T follicular helper cell (primary cell): ENCODE measurements at regions not wholly inside any gene's neighbourhood (a gene's known extent, or its start where the extent isn't known, plus 50 kb on each side); places are given as distances from the start of the nearest gene placed in this dataset.
"Not testable (repeated sequence)": the region's sequence is repeated elsewhere in the genome, so short reads cannot be mapped to it uniquely, and the experiment has no call there.

Experiments used
- DNase-seq: peaks from one replicate; pipeline ENCODE4 v3.0.0-alpha.2; 2020; ENCODE audit warnings: low read depth

DNA sequence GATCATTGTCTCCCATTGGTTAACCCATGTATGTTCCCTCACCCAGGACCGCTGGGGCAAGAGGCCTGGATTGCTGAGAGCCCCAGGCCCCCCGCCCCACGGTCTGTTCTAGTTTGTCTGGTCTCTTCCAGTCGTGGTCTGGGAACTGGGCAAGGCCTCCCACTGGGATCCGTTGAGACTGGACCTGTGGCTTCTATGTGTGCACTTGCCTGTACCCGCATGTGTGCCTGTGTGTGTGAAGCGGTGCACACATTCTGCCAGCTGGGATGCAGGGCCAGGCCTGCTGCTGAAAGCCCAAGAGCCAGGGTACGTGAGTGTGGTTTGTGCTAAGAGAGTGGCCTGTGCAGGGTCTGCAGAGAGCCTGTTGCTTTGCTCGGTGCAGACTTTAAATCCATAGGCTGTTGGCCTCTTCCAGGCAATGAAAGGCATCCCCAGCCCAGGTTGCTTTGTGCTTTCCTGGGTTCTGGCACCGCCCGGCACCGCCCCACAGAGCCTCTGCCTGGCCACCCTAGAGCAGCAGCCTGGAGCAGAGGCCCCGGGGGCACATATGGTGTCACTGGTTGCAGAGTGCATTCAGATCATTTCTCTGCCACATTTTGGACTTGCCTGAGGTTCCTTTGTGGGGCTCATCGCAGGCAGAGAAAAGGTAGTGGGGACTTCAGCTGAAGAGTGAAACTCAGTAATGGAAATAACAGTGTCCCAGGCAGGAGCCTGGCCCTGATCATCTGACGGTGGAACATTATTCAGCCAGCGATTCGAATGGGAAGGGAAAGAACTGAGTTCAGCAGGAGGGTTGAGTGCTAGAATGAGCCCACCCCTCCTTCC lies 215.5 kb downstream of the GLRX3 start:
- DNase-seq, result no peak

DNA sequence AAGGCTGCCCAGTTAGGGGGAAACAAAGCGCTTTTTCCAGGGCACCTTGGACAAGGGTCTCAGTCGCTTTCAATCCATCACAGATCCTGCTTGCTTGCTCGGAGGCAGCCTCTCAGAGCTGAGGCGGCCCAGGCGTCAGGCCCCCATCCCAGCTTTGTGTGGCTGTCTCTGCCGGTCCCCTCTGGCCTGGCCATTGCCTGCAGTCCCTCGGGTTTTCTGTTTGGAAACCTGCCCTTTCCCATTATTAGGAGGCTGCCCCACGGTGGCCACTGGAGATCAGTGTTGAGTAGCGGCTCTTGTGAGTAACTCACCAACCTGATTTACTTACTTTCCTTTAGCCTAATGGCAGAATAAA lies 216.1 kb downstream of the GLRX3 start:
- DNase-seq, result no peak

DNA sequence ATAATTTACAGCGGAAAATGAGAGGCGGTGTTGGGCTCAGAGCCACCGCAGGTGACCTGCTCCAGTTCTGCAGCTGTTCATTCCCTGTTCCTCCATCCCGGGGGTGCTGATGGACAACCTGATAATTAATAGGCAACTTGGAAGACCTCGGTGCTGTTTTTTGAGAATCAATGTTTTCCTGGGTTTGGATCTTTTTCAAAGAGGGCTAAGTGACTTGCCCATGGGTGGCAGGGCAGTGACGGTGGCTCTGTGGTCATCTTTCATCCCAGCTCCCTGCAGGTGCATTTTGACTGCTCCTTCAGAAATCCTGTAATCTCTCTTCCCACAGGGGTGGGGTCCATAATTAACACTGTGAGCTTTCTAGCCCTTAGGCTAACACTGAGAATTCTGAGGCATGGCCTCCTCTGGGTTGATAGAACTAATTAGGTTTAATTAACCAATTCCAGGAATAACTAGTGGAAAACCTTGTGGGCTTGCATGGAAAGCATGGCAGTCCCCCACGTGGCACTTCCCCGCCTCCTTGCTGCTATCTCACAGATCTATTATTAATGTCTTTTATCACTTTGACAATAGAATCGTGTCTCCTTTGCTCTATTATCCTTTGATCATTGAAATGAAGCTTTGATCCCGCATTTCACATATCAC lies 217.9 kb downstream of the GLRX3 start:
- no peak for DNase-seq

DNA sequence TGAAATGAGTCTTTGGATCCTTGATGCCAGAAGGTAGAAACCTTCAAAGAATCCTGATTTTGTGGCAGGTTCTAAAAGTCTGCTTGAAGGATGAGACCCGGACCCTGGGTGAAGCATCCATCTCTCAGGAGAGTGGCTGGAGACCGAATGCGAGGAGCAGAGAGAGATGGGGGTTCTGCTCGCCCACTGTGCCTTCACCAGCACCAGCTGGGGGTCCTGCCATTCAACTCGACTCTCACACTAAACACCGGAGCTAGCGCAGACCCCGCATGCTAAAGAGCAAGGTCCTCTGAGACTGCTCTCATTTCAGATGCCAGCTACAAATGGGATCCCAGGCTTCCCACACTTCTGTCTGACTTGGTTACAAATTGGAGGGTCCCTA lies 218.4 kb downstream of the GLRX3 start:
- DNase-seq, result no peak

DNA sequence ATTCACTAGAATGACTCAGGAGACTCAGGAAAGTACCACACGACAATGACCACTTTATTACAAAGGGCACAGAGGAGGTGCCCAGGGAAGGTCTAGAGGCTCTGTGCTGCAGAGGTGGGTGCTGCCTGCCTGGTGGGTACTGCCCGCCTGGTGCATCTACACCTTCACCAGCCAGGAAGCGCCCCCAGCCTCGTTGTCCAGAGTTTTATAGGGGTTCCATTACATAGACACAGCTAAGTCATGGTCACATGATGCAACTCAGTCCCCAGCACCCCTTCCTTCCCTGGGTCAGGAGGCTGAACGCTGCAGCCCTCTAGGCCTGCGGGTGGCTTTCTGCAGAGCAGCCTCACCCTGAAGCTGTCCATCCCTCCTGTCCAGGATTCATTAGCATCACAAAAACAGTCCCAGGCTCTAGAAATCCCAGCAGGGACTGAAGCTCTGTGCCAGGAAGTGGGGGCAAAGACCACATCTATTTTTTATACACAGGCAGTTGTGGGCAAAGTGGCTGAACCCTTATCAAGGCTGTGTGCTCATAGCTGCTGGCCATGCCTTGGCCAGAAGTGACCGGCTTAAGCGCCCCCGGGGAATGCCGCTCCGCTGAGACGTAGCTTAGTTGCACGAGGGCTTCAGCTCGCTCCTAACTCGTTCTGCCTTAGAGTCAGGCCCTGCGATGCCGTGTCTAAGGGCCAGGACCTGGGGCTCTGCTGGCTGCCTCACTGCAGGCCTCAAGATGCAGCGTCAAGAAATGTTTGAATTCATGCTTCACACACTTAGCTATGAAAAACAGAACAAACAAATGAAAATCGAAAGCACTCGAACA lies 219.0 kb downstream of the GLRX3 start:
- DNase-seq, result no peak

DNA sequence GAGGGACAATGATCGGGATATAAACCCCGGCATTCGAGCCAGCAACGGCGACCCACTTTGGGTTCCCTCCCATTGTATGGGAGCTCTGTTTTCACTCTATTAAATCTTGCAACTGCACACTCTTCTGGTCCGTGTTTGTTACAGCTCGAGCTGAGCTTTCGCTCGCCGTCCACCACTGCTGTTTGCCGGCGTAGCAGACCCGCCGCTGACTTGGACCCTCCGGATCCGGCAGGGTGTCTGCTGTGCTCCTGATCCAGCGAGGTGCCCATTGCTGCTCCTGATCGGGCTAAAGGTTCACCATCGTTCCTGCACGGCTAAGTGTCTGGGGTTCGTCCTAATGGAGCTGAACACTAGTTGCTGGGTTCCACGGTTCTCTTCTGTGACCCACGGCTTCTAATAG lies 220.2 kb downstream of the GLRX3 start:
- not testable (repeated sequence) for DNase-seq

DNA sequence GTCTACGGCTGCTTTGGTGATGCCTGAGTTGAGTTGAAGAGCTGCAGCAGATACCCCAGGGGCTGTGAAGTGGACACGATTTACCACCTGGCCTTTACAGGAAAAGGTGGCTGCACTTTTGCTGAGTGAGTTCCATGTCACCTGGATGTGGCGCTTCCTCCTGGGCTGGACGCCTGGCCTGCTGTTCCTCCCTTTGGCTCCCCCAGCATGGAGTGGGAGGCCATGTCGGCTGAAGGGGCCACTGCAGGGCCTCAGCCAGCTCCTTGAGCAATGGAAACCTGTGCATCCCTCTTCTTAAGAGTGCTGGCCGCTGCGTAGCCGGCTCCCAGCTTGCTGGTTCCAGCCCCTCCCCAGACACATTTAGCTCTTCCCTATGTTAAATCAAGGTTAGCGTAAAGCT lies 221.0 kb downstream of the GLRX3 start:
- no peak for DNase-seq

DNA sequence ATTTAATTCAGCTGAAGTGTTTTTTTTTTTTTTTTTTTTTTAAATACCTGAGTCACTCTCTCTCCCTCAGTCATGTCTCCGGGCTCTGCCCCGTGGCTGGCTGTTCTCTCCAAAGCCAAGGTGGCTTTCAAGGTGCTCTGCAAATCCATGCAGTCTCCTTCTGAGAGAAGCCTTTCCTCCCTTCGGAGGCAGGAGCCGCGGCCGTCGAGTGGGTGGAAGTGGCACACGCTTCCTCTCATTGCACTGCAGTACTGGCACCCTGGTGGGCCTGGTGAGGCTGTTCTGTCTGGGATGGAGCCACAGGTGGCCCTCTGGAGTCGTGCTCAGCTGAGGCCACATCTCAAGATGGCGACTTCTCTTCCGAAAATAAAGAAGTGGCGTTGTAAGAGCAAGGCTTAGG lies 221.8 kb downstream of the GLRX3 start:
- no peak for DNase-seq

DNA sequence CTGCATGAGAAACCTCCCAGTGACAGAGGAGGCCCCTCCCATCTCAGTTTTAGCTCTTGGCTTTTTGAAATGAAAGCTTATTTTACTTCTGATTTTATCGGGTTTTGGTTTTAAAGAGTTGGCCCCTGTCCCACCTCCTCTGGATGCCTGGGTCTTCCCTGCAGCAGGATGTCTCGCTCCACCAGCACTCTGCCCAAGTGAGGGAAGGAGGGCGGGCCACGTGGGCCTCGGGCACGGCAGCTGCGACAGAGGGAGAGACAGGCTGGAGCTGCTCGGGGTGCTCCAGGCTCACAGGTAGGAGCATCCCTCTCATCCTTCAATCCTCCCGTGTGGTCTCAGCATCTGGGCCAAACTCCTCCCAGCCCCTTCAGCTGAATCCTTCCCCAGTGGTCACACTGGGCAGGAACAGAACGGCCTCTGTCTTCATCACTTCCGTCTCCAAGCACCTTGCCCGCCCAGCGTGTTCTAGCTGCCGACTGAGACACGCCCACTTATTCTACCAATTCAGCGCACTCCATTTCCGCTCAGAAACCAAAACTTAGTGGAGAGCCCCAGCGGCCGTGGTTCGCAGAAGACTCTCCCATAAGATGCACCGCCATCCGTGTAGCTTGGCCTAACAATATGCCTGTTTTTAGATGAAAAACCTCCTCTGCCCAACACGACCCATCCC lies 222.9 kb downstream of the GLRX3 start:
- no peak for DNase-seq

DNA sequence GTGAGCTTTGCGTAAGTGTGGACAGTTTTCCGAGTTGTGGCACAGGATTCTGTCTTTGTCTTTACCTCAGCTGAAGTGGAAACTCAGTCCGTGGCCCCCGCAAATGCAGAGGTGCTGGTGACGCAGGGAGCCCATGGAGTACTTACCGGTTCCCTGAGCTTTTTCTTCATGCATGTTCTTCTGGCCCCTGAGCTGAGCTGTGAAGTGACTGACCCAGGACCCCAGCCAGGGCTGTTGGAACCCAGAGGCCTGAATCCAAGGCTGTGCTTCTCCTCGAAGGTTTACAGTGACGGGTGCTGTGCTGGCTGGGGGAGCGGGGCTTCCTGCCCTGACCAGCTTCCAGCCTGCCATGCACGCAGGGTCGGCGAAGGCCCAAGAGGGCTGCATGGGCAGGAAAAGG lies 223.5 kb downstream of the GLRX3 start:
- no peak for DNase-seq

DNA sequence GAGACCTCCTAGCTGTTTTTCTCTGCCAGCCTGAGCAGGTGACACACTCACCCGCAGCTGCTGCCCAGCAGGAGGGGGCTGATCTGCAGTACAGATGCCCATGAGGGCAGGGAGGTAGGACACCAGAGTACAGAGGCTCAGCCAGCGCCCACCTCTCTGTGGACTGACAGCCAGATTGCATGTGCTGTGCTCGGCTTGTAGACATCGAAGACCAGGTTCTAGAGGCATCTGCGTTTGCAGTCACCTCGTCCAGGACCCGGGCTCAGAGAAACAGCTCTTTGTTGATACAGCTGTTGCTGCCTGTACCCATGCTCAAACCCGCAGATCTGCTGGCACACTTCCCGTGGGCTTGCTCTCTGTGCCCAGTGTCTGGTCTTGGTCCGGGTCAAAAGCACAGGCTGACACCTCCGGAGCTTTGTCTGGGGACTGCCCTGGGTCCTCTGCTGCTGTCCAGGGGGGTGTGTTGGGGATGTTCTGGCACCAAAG lies 224.7 kb downstream of the GLRX3 start:
- no peak for DNase-seq

DNA sequence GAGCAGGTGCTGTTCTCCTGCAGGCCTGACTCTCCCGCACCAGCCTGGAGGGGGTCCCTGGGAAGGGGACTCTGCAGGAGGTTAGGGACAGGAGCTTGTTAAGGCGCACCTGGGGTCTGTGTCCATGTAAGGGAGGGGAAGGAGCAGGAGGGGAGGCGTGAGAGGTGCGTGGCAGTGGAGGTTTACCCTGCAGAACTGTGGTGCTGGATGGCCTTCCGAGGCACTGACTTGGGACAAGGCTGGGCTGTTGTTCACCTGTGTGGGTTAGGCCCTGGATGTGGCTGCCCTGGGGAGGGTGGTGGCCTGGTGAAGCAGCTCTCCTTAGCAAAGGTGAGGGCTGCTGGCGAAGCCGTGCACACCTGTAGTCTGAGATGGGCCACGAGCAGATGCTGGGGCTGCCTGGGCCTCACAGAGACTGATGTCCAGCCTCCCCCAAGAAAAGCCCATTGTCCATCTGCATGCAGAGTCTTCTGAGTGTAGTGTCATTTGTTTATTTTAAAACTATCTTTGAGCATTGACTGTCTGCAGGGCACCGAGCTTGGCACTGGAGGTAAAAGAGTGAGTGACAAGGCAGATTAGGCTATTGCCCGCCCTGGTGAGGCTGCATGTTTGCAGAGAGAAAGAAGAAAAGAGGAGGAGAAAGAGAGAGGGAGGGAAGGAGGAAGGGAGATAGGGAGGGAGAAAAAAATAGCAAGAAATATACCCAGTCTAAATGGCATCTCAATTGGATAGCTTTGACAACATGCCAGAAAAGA lies 225.3 kb downstream of the GLRX3 start:
- DNase-seq, result no peak

DNA sequence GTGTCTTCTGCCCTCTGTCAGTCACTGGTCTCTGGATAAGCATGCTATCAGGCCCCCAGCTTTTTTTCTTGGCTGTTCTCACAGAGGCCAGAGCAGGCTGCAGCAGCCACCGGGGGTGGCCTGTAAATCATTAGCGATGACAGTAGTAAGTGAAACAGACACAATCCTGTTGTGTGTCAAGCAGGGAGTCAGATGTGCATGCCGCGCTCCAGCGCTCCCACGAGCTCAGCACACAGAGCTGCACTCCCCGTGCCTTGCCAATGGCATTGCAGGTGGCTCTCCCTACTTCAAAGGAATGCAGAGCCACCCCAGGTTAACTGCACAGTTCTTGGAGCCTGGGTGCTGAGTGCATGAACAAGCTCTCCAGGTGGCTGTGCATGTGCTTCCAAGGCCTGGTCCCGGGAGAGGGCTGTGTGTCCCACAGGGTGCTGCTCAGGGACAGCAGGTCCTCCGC lies 226.1 kb downstream of the GLRX3 start:
- DNase-seq, result no peak

DNA sequence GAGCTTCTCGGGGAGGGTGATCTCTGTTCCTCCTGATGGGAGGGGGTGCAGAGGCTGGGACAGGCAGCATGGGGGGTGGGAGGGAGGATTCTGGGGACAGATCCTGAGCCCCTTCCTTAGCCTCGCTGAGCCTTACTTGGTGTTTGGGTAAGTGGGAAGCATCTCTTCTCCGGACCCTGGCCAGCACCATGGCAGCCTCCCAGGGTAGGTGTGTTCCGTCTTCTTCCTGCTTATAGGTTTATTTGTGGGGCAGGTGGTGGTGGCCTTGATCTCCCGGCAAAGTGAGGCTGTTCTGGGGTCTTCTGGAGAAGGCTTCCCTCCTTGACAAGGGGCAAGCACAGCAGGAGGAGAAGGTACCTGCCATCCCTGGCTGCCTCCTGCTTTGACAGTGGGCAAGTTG lies 226.9 kb downstream of the GLRX3 start:
- DNase-seq, result no peak

DNA sequence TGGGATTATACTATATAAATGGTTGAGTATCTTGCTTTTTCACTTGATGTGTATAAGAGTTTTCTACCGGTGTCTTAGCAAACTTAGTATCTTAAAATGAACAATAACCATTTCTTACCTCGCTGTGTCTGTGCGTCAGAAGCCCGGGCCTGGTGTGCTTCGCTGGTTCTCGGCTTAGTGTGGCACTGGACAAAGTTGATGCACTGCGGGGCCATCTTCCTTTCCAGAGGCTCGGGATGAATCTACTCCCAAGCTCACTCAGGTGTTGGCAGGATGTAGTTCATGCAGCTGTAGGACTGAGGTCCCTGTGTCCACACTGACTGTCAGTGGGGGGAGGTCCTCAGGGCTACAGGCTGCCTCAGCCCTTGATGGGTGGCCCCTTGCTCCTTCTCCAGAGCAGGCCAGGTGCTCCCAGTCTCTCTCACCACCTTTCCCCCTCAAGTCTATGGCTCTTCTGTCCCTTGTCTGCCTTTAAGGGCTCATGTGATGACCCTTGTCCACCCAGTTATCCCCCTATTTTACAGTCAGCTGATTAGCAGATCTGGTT lies 227.8 kb downstream of the GLRX3 start:
- DNase-seq, result no peak

DNA sequence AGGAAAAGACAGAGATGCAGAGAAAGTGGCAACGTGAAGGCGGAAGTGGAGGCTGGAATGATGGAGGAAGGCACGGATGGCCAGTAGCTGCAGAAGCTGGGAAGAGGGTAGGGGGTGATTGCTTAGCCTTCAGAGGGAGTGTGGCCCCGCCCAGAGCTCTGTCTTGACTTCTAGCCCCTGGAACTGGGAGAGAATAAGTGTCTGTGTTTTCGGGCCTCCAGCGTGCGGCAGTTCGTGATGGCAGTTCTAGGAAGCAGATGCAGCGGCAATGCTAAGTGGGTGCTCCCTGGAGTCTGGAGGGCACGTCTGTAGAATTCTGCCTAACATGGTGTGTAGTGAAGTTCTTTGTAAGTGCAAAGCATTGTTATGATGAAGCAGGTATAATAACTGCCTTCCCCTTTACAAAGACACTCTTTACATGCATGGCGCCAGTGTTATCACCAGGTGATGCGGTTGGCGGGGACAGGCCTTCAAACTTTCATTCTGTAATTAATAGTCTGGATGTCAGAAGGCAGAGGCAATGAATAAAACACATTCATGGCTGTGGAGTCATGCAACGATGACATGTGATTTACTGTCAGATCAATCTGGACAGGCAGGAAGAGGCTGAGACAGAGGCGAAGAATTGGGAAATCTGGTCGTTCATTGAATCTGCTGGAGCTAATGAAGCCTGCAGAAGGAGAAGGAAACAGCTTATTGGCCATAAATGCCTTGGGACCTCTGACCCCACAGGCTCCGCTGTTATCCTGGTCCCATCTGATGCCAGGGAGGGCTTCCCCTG lies 228.6 kb downstream of the GLRX3 start:
- DNase-seq, result no peak

DNA sequence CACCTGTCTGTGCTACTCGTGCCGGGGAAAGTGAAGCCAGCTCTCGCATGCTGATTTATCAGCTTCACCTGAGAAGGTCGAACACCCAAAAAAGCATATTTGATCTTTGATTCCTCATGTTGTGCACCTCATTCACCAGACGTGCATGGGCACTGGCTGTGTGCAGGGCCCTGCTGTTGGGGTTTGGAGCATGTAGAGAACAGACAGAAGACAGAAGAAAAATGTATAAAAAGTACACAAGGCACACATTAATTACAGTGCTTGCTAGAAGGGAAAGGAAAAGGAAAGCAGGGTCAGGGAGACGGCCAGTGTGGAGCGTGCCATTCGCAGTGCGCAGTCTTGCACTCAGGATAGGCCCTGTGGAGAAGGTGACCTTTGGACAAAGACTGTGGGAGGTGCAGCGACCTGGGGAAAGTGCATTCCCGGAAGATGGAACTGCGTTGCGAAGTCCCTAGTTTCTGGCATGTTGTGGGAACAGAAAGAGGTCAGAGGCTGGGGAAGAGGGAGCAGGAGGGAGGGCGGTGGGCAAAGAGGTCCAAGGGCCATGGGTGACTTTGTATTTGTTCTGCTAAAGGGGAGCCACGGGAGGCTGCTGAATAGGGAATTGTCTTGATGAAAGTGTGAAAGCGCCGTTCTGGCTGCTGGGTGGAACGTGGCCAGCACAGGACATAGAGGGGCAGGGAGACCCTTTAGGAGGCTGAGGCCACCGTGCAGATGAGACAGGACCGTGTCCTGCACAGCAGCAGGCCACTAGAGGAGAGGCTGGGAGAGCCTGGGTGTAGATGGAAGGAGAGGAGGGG lies 232.8 kb downstream of the GLRX3 start:
- DNase-seq, result no peak

DNA sequence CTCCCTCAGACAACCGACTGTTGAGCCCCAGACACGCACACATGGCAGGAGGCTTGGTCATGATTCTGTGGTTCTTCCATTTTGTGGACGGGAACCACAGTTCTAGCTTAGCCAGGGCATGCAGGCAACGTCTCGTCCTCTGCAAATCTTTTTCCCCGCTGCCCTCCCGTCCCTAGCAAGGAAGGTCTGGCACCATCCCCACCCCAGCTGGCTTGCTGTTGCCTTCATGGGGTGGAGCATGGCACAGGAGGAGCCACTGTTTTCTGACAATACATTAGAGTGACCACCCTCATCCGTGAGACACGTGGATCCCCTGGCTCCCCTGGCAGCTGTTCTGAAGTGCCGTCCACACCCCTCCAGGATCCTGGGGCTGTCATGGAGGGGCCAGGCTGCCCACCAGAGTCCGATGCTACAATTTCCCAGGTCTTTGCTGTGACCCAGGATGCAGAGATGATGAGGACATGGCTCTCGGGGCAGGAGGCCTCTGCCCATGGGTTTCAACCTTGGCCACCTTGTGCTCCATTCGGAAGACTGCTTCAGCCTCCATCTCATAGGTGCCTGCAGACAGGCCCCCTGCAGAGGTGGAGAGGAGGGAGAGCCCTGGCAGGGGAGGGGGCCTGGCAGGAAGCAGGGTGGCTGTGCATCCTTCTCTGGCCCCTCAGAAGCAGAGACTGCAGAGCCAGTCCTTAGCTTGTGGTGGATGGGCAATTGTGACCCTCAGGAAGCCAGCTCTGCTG lies 233.6 kb downstream of the GLRX3 start:
- no peak for DNase-seq

DNA sequence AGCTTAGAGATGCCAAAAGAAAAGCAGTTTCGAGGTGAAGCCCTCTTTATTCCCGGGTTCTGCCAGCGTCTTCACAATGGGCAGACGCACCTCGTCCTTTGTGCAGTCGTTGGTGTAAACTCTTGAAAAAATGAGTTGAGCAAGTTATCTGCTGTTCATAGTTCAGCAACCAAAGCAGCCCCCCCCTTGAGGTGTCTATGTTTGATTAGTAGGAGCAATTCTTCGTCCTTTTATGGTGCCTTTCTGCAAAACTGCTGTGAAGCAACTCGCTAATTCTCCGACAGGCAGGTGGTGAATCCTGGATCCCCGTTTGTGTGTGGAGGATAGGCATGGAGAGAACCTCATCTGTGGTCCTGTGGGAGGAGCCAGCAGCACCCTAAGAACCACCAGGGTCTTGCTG lies 234.5 kb downstream of the GLRX3 start:
- DNase-seq, result no peak
